ENCODE measurements at regions not wholly inside any gene's neighbourhood (a gene's known extent, or its start where the extent isn't known, plus 50 kb on each side); places are given as distances from the start of the nearest gene placed in this dataset.

DNA sequence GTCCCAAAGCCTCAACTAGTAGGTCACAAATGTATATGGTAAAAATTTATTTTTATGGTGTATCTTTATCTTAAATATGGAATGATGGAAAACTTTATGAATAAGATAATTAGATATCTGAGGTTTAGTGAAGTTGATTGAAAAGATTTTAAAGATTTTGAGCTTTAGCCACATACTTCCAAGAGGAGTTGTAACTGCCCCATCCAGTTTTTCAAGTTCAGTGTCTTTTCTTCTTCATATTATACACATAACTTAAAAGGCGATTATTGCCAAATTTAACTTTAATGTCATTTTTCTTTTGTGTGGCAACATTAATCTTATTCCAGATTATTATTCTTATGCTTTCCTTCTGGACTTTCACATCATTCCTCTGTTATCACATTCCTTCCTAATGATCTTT lies 266.4 kb downstream of the TINAG start:
- DNase-seq: no peak

DNA sequence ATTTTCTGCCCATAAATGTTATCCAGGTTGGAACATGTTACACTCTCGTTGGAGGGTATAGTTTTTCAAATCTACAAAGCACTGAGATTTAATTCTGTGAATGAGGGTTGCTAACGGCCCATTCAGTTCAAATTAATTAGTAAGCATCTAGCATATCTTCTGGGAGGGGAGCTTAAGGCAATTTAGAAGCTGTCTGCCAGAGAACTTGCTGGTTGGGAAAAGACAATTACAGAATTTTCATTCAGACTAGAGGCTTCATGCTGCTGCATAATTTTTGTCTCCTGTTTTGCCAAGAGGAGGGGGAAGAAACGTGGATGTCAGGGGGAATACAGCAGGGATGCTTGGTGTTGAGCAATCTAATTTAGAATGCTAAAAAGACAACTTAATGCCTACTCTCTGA lies 268.3 kb upstream of the FAM83B start:
- no peak for DNase-seq

DNA sequence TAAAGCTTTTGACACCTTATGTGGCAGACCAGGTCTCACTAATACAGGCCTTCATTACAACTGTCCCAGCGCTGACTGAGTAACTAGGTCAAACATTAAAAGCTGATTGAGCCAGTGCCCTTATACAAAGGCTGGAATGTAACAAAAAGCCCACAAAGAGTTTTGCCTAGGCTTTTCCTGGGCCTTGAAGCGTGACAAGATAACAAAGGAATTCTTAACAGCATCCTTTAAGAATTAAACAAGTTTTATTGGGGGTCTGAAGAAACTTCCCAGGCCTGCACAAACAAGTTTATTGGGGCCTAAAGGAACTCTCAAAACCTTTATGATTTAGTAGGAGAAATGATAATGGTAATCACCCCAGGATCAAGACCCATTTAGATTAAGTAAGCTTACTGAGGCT lies 267.6 kb upstream of the FAM83B start:
- DNase-seq: no peak

DNA sequence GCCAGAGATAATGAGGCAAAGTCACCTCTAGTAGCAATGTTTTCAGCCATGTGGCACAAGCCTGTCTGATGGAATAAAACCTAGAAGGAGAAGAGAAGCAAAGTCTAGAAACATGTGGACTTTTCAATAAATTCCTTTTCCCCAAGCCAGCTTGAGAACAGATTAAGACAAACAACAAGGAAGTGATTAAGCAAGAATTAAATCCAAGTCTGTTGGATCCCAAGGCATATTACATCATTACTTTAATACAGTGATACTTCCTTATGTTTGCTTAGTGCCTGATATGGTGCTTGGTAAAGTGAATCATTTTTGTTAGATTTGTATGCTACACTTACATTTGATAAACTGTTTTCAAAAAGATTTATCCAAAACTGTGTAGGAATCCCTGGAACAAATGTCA lies 260.3 kb upstream of the FAM83B start:
- DNase-seq: no peak

DNA sequence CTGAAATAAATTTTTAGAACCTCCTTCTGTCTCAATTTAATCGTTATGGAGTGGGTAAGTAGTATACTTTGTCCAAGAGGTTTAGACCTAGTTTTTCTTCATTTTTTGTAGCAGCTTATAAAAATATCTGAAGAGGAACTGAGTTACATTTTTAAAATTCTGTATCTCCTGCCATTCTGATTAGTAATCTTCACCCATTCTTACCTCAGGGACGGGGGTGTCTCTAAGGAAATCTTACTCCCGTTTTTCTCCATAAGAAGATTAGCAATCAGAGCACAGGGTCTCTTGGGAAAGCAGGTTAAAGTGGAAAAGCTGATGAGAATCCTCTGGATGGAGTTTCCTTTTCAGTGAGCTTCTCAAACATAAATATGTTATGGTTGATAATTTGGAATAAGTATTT lies 259.3 kb upstream of the FAM83B start:
- DNase-seq: no peak

DNA sequence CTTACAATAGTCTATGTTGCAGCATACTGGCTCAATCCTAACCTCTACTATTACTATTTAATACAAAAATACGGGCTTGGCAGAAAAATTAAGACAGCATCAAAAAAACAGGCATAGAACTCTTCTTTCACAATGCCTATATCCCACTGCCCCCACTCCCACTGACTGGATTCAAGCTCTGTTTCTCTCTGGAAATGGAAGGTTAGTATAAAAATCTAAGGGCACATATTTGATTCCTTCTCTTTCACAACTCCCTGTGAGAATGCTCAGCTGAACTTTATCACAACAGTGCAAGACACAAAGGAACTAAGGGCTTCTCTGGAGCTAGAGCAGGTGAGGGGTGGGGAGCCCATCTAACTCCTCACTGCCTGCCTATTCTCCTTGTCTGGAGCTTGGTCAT lies 258.4 kb upstream of the FAM83B start:
- no peak for DNase-seq

DNA sequence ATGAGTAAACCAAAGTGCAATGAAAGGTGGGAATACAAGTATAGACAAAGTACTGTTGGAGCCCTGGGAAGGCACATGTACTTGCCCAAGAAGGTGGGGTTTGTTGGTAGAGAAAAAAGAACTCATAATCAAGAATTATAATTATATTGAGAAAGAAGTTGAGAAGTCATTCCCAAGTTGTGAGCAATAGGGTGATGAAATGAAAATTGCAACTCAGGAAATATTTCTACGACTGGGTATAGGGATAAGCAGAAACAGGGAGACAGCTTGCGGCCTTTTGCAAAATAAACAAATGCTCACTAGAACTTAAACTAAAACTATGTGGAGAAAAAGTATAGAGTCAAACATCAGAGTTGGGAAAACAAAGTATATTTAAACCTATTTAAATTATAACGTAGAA lies 250.7 kb upstream of the FAM83B start:
- no peak for DNase-seq

DNA sequence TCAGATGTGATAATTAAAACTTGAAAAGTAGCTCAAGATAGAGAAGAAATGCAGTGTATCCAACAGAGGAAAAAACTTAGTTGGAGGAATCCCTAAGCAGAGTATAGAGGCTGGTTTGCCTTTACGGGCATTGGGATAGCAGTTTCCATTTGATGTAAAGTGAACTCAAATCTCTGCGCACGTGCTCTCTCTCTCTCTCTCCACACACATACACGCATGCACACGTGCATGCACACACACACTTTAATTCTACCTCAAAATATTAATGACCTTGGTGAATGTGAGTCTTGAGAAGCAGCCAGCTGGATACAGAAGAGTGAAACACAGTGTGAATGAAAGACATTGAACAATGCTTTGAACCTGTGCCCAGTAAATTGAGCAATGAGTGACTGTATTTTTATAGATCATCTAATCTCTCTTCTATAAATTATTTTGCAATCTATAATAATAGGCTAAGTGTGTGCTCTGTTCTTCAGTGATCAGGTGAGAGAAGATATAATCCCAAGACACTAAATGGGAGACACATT lies 247.7 kb upstream of the FAM83B start:
- DNase-seq: no peak

DNA sequence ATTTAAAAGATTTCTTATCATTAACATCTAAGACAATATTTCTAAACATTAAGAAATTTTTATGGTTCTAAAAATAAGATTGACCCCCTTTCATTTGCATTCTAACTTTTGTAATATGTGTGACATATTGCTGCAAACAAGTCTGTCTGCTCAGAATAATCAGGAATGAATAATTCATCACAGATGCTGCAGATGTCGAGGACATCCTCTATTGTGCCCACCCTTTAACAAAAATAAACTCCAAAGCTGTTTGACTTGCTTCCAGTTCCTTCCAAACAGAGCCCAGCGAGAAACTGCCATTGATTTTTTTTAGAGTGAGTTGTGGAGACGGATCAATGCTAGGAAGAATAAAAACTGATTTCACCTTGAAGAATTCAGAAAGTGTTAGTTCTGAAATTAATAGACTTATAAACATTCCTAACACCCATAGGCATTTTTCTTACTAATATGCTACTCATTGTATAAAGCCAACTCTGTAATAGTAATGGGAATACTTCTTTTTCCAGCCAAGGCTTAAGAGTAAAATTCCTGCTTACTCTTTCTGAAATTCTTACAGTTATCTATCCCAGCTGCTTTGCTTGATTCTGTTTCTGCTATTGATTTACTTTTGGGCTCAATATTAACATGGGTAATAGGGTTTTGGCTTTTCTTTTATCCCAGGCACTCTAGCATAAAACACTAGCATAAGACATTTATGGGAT lies 244.8 kb upstream of the FAM83B start:
- no peak for DNase-seq

DNA sequence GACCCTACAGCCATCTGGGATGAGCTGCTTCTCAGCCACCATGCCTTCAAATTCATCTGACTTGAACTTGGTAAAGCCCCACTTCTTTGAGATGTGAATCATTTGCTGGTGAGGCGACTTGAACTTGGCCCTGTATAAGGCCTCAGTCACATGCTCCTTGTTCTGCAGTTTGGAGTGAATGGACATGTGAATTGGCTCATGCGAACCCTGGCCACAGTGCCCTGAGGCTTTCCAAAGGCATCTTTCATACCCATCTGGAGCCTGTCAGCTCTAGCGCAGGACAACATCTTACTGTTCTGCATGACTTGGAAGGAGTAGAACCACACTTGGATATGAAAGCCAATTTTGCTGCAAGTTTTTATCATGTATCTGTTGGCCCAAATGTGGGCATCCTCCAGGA lies 244.0 kb upstream of the FAM83B start:
- no peak for DNase-seq

DNA sequence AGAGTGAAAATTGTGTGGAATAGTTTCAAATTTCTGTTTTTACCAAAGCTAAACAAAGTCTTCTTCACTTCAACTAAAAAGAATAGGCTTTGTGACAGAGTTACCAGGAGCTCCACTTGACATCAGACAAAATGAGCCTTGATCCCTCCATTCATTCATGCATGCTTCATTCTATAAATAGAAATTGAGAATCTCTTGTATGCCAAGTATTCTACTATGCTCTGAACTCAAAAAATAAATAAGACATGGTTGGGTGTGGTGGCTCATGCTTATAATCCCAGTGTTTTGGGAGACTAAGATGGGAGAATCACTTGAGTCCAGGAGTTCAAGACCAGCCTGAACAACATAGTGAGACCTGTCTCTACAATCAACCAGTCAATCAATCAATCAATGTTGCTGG lies 236.6 kb upstream of the FAM83B start:
- no peak for DNase-seq

DNA sequence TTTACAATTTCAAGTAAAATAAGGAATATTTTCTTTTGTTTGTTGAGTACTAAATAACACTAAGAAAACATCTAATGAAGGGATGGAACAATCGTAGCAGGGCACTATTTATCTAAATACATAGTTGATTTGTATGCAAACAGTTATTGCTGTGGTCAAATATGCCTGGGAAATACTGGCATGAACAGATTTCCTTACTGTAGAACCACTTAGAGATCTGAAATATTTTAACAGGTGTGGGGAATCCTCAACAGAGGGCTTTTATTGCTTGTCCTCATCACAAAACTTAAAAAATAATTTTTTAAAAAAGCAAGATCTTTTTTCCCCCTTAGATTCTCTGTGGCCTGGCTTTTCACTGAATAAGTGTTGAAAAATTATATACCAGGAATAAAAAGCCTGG lies 233.0 kb upstream of the FAM83B start:
- no peak for DNase-seq

DNA sequence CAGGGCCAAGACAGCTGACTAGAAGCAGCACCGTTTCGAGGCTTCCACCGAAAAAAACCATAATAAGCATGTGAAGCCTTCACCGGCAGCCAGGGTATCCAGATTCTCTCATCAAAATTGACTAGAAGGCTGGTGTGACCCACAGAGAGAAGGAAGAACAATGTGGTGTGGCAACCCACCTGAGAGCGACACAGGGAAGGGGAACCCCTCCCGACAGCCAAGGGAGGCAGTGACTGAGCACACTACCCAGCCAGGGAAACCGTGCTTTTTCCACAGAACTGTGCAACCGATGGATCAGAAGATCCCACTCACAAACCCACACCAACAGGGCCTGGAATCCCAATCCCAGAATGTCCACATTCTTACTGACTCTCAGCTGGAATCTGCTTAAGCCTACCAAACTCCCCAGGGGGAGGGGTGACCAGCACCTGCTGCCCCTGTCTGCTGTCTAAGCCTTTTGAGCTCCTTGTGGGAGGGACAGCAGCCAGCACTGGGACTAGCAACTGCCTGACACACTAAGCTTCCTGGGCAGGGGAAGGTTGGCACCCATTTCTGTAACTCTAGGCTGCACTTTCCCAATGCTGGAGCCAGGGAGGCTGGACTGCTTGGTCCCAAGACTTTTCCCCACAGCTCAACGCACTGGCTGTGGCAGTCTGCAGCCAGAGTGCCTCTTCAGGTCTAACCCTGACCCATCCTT lies 231.9 kb upstream of the FAM83B start:
- DNase-seq: no peak

DNA sequence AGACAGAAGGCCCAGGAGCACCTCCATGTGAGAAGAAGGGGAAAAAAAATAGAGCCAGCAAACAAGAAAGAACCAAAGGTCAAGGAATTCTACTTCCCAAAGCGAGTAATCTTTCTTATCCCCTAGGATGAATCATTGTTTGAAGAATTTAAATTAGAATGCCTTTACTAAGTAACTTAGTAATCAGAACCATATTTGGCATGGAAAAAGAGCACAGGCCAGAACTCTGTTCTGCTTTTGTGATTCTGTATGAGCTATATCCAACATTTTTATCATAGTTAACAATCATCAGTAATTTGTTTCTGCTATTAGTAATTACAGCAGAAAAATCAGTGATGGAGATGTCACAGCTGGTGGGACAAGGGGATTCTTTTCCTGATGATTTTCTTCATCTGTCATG lies 228.8 kb upstream of the FAM83B start:
- DNase-seq: no peak

DNA sequence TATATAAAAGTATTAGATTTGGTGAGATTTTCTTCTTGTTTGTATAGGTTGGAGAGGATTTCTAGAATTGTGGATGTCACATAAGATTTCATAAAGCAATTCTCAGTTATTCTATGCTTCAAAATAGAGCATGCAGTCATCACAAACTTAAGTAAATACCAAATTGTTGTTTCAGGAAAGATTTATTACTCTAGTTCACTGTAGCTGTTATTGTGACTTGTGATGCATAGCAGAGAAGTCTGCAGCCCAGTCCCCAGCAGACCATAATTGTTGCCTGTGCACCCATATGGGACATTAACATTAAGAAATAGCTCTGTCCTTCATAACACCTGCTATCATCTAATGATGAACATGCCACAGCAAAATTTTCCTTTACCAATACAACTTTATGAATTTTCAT lies 228.0 kb upstream of the FAM83B start:
- DNase-seq: no peak

DNA sequence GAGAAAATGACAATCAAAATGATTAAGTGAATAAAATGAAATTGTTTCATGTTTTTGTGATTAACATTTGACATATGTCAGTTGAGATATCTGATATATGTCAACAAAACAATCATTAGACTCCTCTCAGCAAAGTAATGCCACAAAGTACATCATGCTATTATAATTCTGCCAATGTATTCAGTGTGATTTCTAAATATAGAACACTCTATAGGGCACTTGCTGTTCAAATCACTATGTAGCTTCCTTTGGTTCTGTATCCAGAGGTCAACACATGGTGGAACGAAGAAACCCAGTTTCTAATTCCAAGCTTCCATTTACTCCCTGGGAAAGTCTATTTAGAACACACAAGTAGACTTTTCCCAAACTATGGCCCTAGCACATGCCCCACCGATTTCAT lies 227.5 kb upstream of the FAM83B start:
- no peak for DNase-seq

DNA sequence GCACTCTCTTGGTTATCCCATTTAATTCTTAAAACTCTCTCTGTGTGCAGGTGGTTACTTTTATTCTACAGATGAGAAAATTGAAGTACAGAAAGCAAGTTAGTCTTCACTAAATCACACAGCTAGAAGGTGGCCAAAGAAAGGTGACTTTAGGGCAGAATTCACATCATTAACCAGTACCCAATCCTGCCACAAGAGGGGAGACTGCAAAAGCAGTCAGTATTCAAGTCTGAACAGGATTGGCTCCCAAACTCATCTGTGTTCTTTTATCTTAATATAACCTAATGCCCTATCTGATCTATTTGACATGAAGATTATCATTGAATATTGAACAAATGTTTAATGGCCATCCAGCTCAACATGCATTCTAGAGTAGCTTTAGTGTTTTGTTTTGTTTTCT lies 225.3 kb upstream of the FAM83B start:
- DNase-seq: no peak

DNA sequence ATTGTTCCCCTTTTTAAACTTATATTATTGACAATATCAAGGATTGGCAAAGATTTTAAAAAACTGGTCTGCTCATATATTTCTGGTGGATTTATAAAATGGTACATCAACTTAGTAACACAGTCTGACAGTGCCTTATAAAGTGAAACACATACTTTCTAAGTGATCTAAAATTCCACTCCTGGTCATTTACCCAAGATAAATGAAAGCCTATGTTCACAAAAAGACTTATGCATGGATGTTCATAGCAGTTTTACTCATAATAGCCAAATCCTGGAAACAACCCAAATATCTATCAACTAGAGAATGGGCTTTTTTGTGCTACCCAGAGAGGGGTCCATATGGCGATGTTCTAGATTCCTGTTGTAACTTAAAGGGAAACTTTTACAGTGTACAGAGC lies 222.4 kb upstream of the FAM83B start:
- DNase-seq: no peak

DNA sequence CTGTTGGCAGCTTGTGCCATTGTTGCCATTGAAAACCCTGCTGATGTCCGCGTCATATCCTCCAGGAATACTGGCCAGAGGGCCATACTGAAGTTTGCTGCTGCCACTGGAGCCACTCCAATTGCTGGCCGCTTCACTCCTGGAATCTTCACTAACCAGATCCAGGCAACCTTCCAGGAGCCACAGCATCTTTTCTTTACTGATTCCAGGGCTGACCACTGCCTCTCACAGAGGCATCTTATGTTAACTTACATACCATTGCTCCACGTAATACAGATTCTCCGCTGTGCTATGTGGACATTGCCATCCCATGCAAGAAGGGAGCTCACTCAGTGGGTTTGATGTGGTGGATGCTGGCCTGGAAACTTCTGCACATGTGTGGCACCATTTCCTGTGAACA lies 221.8 kb upstream of the FAM83B start:
- no peak for DNase-seq

DNA sequence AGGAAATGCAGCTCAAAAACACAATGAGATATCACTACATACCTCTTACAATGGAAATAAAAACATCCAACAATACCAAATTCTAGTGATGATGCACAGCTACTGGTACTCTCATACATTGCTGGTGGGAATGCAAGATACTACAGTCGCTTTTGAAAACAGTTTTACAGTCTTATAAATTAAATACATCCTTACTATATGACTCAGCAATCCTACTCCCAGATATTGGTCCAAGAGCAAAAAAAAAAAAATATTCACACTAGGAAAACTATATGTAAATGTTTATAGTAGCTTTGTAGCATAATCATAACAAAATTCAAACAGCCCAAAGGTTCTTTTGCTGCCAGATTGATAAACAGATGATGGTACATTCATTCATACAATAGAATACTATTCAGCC lies 217.4 kb upstream of the FAM83B start:
- no peak for DNase-seq

DNA sequence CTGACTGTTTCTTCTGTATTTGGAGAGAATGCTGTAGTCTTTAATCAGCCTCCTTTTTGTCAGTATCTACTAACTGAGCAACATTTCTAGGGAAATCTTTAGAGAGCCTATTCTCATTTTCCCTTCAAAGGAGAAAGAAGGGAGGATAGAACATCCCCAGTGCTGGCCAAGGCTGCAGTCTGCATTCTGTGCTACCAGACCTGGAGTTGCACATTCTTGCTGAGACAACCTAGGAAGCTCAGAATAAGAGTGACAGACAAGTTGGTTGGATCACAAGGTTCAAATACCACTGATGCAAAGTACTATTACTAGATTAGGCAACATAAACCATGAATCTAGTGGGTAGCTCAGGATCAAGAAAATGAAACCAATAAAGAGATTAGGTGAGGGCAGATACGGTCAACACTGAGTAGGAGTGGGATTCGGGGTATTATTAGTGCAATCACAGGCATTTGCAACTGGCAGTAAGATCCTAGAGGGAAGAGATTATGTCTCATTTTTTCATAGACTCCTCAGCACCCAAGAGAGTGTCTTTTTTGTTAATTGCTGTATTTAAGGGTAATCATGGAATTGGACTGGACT lies 213.5 kb upstream of the FAM83B start:
- no peak for DNase-seq

DNA sequence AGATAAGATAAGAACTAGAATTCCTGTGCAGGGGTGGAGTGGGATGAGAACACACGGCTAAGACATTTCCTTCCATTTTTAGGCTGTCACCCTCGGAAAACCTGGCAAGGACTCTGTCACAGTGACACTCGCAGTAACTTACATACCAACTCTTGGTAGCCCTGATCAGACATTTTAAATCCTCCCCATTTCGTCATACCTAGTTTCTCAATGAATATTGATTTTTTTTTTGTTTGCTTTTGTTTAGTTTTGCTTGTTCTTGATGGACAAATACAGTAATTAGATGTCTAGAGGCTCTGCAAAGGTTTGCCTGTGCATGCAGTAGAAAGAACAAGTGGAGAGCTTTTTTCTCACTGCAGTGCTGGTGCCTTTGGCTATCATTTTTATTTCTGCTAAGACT lies 213.0 kb upstream of the FAM83B start:
- no peak for DNase-seq

DNA sequence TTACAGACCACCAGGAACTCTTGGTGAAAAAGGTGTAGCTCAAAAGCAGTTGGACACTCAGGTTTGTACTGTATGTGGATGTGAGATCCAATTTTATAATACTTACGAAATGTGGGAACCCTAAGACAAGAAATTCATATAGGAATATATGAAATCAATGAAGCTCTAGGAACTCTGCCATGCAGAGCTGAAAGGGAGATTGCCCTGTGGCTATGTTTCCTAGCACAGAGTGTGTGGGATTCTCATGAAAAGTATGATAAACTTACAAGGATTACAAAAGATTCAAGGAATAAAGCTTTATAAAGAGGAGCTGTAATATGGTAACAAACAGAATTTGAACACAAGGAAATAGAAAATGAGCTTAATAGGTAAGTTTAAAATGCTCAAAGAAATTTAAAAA lies 205.7 kb upstream of the FAM83B start:
- no peak for DNase-seq
